GM21528 (cell line): ENCODE measurements at regions not wholly inside any gene's neighbourhood (a gene's known extent, or its start where the extent isn't known, plus 50 kb on each side); places are given as distances from the start of the nearest gene placed in this dataset.

Experiments
- ATAC-seq: cut with Tn5 transposase; IDR thresholded peaks from one replicate; pipeline ENCODE4 v1.9.1; 2021; ENCODE audit warnings: mild to moderate bottlenecking, moderate library complexity; ENCODE audit not compliant: unreplicated experiment, low FRiP score

DNA sequence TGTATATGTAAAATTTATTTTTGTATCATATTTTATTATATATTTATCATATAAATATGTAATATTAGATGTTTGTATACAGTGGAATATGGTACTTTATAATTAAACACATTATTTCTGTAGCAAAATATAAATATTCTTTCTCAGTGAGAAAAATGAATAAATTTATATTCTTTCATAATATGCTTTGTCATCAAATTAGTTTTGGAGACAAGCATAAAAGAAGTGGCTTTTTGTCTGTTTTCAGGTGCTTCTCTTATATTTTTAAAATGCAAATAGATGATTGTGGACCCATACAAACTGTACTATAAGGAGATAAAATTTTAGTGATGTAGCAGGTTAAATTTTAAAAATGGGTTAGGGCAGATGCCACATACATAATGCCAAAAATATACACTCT is 222.4 kb upstream of the CNTN5 start:
- no peak for ATAC-seq

DNA sequence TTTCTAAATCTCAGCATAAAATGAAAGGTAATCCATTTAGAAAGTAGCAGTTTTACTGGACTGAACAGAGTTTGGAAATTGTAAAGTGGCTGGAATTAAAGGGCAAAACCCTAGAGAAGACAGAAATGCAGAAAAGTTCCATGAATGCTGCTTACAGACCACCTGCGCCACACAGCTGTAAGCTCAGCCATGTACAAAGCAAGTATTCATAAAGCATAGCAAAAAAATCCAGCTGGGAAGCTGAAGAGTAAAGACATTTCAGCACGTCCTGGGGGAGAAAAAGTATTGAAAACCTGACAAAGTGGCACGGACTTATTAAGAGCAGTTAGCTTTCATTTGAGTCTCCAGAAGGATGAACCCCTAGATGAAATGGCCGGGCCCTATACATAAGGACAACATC is 220.1 kb upstream of the CNTN5 start:
- ATAC-seq: no peak

DNA sequence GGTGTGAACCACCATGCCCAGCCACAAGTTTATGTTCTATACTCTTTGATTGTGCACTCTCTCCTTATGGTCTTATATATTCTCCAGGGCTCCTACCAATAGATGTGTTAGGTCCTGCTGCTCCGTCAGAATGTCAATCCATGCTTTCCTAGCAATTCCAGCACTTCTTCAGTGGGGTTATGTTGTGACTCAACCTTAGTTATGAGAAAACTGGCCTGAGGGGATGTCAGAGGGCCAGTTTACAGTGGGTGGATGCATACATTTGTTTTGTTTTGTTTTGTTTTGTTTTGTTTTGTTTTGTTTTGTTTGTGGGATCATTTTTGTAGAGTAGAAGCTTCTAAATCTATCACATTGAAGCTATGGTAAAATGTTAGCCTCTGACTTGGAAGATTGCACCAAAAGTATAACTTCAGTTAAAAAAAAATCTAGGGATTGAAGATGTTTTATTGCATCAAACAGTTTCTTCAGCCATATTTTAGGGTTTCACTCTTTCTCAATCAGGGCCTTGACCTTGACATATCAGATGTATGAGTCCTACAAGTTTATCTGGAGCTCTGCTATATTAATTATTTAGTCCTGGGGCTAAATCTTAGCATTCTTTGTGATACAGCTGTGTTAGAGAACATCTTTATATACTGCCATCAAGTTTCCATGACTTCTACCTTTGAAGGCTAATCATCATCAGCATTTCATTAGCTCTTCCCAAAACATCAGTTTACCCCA is 191.6 kb upstream of the CNTN5 start:
- no peak for ATAC-seq

DNA sequence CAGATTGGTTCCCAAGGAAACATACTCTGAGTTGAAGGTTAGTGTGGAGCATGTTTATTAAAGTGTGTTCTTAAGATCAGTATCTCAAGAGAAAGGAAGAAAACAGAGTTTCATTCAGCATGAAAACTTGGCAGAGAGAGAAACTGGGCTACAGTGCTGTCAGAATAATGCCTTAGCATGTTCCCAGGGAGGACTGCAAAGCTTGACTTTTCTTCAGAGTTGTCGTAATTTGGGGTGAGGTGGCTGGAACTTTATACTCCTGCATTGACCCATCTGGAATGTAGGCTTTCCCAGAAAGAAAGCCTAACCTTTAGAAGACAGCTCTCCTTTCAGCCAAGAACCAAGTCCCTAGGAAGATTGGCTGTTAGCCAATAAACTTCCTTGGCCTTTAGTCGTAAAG is 190.8 kb upstream of the CNTN5 start:
- ATAC-seq: no peak

DNA sequence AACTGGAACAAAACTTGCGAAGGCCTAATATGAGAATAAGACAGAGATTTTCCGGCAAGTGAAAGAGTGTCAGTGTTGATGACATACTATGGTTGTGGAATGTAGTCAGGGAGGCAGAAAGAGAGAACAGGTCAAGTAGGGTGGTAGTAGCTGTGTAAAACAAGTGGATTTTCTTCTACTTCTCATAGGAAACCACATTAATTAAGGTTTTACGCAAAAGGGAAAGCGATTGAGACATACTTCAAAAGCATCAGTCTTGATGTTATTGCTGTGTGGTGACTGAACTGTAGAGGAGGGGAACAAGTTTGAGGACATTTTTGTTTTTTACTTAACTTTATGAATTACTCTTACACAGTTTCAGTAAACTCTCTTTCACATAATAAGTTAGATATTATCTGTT is 186.0 kb upstream of the CNTN5 start:
- ATAC-seq: no peak

DNA sequence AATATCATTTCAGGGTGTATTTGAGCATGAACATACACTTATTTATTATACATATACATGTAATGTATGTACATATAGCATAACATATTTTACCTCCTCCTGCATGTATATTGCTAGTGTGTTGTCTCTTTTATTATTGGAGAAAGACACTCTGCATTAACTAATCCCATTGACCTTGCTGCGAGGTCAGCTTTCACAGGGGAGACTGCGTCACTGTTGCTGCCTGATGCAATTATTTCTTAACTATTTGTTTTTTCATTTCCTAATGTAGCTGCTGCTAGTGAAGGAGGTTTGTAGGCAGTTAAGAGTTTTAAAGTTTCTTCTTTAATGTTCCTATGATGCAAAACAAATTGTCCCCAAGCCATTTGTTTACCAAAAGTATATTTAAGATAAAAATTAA is 185.4 kb upstream of the CNTN5 start:
- no peak for ATAC-seq

DNA sequence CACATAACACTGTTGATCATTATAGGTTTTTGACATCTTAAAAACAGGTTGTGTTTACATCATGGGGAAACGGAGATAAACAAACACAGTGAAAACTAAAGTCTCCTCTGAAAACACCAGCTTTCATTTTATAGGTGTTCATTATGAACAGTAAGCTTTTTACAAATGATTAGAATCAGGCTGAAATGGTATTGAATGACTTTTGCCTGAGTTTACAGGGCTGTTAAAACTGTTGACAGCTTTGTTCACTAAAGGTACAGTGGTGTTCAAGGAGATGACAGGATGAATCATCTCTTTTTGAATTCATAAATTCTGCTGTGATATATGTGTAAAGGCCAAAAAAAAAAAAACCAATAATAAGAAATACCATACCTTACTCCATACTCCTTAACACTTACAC is 184.6 kb upstream of the CNTN5 start:
- no peak for ATAC-seq

DNA sequence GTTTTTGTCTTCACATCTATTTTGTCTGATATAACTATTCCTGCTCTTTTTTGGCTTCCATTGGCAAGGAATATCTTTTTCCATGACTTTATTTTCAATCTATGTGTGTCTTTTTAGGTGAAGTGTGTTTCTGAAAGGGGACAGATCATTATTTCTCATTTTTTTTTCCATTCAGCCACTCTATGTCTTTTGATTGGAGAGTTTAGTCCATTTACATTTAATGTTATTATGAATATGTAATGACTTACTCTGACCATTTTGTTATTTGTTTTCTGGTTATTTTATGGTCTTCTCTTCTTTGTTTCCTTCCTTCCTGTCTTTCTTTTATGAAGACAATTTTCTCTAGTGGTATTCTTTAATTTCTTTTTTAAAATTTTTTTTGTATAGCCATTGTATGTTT is 178.6 kb upstream of the CNTN5 start:
- no peak for ATAC-seq

DNA sequence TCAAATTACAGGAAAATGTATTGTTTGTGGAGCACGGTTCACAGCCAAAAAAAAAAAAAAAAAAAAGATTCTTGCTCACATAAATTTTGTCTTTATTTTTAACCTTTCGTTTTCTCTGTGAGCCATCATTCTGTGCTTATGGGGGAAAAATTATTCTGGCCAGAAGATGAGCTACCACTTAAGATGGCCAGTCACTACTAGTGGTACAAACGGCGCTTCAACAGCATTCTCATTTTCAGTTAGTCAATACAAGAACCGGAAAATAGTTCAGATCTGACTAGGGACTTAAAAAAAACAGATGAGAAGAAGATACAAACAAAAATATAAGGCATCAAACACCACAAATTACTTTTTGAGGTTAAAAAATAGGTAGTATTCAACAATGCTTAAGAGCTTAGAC is 158.6 kb upstream of the CNTN5 start:
- no peak for ATAC-seq

DNA sequence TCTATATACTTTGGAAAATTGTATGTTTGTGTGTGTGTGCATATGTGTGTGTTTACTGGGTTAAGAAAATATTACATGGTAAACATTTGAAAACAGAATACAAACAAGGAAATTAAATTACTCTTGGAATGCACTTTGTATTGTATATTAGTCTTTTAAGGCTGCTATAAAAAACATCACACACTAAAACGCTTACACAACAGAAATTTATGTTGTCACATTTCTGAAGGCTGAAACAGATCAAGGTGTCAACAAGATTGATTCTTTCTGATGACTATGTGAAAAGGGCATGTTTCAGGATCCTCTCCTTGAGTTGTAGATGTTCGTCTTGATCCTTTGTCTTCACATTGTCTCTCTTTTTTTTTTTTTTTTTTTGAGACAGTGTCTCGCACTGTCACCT is 149.1 kb upstream of the CNTN5 start:
- ATAC-seq: no peak

DNA sequence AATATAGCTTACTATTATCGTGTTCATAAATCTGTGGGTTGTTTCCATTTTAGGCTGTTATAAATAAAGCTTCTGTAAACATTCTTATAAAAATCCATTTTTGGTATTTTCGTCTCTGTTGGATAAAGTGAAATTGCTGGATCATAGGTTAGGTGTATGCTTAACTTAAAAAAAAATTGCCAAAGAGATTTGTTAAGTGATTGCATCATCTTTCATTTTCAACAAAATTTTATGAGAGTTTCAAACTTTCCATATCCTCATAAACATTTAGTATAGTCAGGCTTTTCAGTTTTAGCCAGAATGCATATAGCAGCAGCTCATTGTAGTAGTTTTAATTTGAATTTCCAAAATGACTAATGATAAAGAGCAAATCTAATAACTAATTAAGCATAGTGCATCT is 146.7 kb upstream of the CNTN5 start:
- ATAC-seq: no peak

DNA sequence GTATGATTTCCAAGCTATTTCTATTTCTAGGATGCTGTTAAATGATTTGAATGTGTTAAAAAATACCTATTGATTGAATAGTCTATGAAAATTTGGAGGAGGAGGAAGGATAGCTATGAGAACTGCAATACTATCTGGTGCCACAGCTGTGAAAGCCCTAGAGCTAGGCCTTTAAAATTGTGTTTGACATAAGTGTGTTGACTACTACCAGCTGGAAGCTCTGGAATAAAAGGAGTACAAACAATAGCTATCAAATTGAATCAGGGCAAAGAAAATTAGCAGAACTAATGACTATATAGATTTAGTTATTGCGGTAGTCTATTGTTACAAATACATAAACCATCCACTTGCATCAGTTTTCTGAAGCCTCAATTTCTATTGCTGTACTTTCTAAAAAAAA is 124.8 kb upstream of the CNTN5 start:
- no peak for ATAC-seq

DNA sequence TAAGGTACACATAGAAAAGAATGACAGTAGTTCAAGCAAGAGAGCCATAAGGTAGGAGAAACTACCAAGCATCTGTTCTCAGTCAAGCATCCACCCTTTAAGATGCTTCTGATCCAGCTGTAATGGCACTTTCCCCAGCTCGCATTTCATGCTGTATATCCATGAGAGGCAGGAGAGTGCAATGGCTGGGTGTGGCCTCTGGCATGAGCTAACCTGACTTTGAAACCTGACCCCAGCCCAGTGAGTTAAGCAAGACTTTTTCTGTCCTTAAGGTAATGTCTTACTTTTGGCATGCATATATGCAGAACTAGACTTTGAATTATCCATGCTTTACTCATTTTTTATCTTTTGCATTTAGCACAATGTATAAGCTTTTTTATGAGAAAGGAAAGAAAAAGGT is 79.8 kb upstream of the CNTN5 start:
- no peak for ATAC-seq

DNA sequence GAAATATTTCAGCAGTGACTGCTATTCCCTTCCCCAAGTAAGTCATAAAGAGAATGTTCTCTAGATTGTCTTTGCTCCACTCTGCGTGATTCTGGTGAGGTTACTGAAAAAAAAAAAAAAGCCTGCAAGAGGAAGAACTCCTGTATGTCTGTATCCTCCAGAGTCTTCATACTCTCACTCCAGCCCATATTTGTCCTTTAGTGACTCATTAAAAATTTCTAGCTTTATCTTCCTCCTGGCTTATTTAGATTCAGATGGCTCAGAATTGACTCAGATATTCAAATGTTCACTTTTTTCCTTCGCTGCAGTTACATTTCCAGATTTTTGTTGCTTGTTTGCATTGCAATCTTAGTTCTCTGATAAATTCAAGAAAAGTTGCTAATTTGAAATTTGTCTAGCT is 76.3 kb upstream of the CNTN5 start:
- ATAC-seq: no peak

DNA sequence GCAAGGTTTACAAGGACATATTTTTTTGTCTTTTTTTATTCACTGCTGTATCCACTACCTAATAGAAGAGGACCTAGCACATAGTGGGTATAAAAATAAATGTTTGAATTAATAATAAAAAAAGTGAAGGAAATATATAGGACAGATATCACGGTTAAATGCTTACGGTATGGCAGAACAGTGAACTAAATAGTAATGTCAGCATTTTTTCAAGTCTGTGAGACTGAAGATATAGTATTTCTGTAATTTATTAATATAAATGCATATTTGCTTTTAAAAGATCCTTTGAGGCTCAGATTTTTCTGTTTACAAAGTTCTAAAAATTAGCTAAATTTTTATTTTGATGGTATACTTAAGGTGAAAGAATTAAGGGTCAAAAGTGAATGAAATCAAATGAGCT is 68.6 kb upstream of the CNTN5 start:
- ATAC-seq: no peak

DNA sequence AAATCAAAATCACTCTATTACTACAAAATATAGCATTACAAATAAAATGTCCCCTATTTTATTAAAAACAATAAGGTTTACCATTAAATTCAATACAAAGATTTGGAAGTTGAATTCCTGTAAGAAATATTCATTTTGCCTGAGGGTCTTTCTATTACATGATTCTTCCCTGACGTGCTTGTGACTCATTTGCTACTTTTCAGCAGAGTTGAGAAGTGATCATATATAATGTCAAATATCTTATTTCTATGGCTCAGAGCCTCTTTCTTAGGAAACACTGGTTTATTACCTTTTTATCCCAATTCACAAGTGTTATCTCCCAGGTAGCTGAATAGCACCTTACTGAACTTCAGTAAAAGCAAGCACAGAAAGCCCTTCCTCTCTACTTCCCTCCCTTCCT is 65.2 kb upstream of the CNTN5 start:
- ATAC-seq: no peak

DNA sequence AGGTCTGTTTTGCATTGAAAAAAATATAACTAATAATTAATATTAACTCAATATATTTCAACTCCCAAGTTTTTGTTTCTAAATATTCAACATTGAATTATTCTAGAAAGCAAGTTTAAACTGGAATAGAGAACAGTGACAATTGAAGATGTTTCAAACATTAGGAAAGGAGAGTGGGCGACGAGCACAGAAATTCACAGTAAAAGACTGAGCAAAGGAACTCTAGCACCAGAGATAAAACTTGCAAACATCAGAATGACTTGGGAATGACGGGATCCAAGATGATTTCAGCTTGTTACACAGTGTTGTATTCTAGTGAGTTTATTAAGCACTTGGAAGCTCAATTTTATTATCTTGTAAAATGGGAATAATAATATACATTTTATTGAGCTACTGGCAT is 56.6 kb upstream of the CNTN5 start:
- ATAC-seq: no peak

DNA sequence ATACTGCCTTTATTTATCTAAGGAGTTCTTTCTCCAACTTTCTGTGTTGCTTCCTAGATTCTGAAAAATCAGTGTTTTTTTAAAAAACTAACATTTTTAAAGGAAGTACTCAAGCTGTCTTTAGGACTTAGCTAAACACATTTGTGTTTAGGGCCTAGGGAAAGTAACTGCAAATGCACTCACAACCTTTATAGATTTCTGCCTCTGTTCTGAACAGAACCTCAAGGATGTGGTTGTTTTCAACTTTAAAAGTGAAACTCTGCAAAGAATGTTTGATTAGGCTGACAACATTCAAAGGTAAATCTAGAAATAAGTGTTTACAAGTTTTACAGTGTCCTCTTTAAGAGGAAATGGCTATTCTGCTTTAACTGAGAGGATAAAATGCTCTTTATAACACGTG is 55.4 kb upstream of the CNTN5 start:
- ATAC-seq: no peak

DNA sequence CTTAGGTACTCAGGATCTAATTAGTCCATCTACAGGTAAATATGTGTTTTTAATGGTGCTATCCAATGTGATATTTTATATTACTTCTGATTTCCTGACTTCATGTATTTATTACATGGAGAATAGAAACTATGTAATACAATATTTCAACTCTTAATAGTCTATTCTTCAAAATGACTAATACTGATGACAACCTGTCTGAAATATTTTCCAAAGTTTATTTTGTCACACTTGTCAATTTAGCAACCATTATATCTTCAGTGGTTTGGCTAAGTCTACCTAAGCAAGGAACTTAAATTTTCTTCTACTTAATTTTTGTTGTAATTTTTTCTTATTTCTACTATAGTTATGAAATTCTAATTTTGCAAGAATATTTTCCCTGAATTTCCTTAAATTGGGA is 55.0 kb upstream of the CNTN5 start:
- no peak for ATAC-seq

DNA sequence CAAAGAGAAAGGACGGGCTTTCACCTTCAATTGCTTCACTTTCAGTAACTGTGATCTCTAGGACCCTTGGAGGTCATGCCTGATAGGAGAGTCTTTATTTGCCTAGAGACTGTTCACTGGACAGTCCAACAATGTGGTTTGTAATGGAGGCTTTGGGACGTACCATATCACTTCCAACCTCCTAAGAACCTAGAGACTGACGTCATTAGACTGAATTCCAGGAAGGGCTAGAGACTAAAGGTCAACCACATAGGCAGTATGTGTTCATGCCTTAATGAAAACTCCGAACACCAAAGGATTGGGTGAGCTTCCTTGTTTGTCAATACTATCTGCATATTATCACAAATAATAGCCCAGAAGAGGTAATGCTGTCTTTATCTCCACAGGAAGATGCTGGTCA is 53.7 kb upstream of the CNTN5 start:
- ATAC-seq: no peak
